ENCODE measurements at regions not wholly inside any gene's neighbourhood (a gene's known extent, or its start where the extent isn't known, plus 50 kb on each side); places are given as distances from the start of the nearest gene placed in this dataset.
A peak's percentile ranks its signal among the peaks of the same experiment; 100 is the strongest.

DNA sequence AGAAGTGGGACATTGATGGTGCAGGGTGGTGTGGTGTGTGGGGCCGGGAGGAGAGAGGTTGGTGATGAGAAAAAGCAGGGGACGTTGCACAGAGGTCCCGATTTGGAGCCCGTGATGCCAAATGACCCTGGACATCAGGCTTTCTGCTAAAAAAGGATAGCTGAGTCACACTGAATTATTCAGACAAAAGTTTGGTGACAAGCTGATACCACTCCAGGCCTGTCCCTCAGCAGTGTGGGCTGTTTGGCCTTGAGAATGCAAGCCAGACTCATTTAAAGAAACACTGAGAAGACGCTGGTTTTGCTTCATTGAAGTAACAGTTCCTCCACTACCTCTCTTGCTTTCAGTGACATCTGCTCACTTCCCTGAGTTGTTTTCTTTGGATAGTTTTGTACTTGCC is 262.1 kb upstream of the PWP1 start:
- H3K27me3 ChIP-seq (replicated peaks in 2 of 5; ENCODE audit: control insufficient read depth in 4 of 5, insufficient read depth in 5 of 5, low read length in 4 of 5) = peaks cover 0 to 2% (median 0%) of the 10 kb centered on the region in 5 experiments
- no peak overlapping the region for H3K4me3 ChIP-seq (ENCODE audit: control insufficient read depth in 1 of 7, extremely low read depth in 1 of 7, insufficient read depth in 4 of 7, low read depth in 2 of 7, low read length in 6 of 7)
- POLR2A ChIA-PET = no interaction called here
- DNase-seq = no peak
- H3K4me1 ChIP-seq (ENCODE audit: control extremely low read depth in 1 of 4, control insufficient read depth in 4 of 4, insufficient read depth in 4 of 4, low read length in 3 of 4) = no peaks in the 10 kb centered on the region
- CTCF ChIA-PET = interaction anchor here (0.6 kb wide), 1 partner anchor 143 kb away, joined by 3 read pairs; no protein-coding TSS in a partner anchor
- H3K9me3 ChIP-seq (ENCODE audit: control extremely low read depth in 1 of 5, control insufficient read depth in 4 of 5, insufficient read depth in 2 of 5, low read depth in 1 of 5, low read length in 4 of 5) = peaks cover 0 to 13% (median 1%) of the 10 kb centered on the region in 5 experiments
- H3K36me3 ChIP-seq (ENCODE audit: control insufficient read depth in 4 of 4, insufficient read depth in 4 of 4, low read length in 3 of 4) = peaks cover 0 to 3% (median 0%) of the 10 kb centered on the region in 4 experiments
- no peak overlapping the region for H3K27ac ChIP-seq (ENCODE audit: insufficient read depth in 1 of 2, low read depth in 1 of 2, low read length in 2 of 2, poor library complexity in 1 of 2, severe bottlenecking in 2 of 2)
- 100% methylated on average over 4 of the region's 5 CpGs for WGBS (ENCODE audit: insufficient coverage)

DNA sequence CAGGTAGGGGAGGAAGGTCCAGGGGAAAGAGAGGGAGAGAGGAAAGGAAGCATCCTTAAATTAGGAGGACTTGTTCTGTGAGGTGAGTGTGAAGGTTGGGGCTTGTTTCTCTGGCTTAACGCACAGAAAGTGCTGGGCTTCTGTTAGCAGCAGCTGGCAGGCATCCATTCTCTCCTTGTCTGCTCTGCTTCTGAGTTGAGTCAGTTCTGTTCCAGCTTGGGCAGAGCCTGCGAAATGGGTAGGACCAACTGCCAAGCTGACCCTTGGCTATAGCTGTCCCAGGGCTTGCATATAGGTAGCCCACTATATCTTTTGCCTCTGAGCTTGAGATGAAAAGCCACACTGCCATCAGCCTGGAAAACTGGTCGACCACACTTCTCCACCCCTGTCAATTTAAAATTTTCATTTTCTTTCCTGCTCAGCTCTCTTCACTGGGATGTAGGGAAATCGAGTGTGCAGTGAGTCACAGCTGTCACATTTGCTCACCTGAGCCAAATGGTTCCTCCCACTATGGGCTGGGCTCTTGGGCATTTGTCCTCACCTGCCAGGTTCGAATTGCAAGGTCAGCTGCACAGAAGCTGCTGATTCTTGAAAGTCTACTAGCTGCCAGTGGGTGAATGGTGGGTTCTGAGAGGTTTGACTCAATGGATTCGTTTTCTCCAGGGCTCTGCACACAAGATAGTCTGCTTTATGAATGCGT is 256.4 kb upstream of the PWP1 start:
- no peak for DNase-seq
- Histone ChIP-seq H3K36me3 (ENCODE audit: control insufficient read depth in 4 of 4, insufficient read depth in 4 of 4, low read length in 3 of 4) (no peaks in the 10 kb centered on the region), H3K4me1 (ENCODE audit: control extremely low read depth in 1 of 4, control insufficient read depth in 4 of 4, insufficient read depth in 4 of 4, low read length in 3 of 4) (peaks cover 0 to 6% (median 3%) of the 10 kb centered on the region in 4 experiments), H3K4me3 (ENCODE audit: control insufficient read depth in 1 of 7, extremely low read depth in 1 of 7, insufficient read depth in 4 of 7, low read depth in 2 of 7, low read length in 6 of 7) (no peak overlapping the region), H3K9me3 (ENCODE audit: control extremely low read depth in 1 of 5, control insufficient read depth in 4 of 5, insufficient read depth in 2 of 5, low read depth in 1 of 5, low read length in 4 of 5) (peaks cover 0 to 6% (median 0%) of the 10 kb centered on the region in 5 experiments), H3K27ac (ENCODE audit: insufficient read depth in 1 of 2, low read depth in 1 of 2, low read length in 2 of 2, poor library complexity in 1 of 2, severe bottlenecking in 2 of 2) (no peak overlapping the region), H3K27me3 (replicated peaks in 2 of 5; ENCODE audit: control insufficient read depth in 4 of 5, insufficient read depth in 5 of 5, low read length in 4 of 5) (peaks cover 0 to 4% (median 0%) of the 10 kb centered on the region in 5 experiments)
- ChIA-PET POLR2A (no interaction called here), CTCF (interaction anchor here (0.5 to 1.3 kb wide), 3 partner anchors 12 to 143 kb away, joined by 3 read pairs; no protein-coding TSS in a partner anchor)
- 98% methylated on average over 5 of the region's 7 CpGs for WGBS (ENCODE audit: insufficient coverage)

DNA sequence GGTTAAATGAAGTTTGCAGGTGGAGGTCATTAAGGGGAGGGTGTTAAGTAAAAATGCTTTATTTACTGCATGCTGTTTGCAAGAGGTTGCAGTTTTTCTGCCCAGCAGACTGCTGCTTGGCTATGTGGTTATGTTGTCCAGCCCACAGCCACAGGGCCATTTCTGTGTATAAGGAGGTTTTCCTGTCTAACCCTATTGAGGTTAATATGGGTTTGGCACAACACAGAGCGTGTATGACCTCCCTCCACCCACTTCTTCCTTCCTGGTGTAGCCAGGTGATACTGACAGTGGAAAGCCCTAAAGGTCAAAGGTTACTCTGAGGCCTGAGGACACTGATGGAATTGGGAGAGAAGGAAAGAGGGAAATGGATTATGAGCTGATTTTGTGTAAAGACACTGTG is 253.7 kb upstream of the PWP1 start:
- DNase-seq = peak in 1 of 3 donors; percentile 10
- WGBS (ENCODE audit: insufficient coverage) = no CpG with 5 or more reads among the region's 1 CpG
- CTCF ChIA-PET = interaction anchor here (1.1 kb wide), 1 partner anchor 29 kb away, joined by 4 read pairs; no protein-coding TSS in a partner anchor
- Histone ChIP-seq H3K9me3 (ENCODE audit: control extremely low read depth in 1 of 5, control insufficient read depth in 4 of 5, insufficient read depth in 2 of 5, low read depth in 1 of 5, low read length in 4 of 5) (peaks cover 0 to under 1% (median 0%) of the 10 kb centered on the region in 5 experiments), H3K4me1 (ENCODE audit: control extremely low read depth in 1 of 4, control insufficient read depth in 4 of 4, insufficient read depth in 4 of 4, low read length in 3 of 4) (peaks cover 0 to 6% (median 3%) of the 10 kb centered on the region in 4 experiments), H3K27me3 (replicated peaks in 2 of 5; ENCODE audit: control insufficient read depth in 4 of 5, insufficient read depth in 5 of 5, low read length in 4 of 5) (peaks cover 0 to 5% (median 0%) of the 10 kb centered on the region in 5 experiments), H3K27ac (ENCODE audit: insufficient read depth in 1 of 2, low read depth in 1 of 2, low read length in 2 of 2, poor library complexity in 1 of 2, severe bottlenecking in 2 of 2) (no peak overlapping the region), H3K4me3 (ENCODE audit: control insufficient read depth in 1 of 7, extremely low read depth in 1 of 7, insufficient read depth in 4 of 7, low read depth in 2 of 7, low read length in 6 of 7) (no peak overlapping the region), H3K36me3 (ENCODE audit: control insufficient read depth in 4 of 4, insufficient read depth in 4 of 4, low read length in 3 of 4) (no peaks in the 10 kb centered on the region)
- POLR2A ChIA-PET = no interaction called here

DNA sequence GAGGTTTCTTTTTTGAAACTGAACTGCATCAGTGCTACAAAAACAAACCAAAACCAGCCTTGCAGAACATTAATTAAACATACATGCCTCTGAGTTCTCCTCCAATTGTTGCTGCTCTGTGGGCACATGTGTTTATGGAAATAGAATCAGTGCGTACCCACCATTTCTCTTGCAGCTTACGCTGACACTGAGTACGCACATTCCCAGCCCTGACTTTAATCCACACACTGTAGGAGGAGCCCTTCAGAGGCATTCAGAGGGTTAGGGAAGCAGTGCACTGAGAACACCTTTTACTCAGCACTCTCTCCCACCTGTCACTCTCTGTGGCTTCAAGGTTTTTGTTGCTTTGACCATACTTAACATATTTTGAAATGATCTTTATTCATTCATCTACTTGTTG is 250.5 kb upstream of the PWP1 start:
- CTCF ChIA-PET = interaction anchor here (2.0 kb wide), 1 partner anchor 13 kb away, joined by 5 read pairs; no protein-coding TSS in a partner anchor
- H3K4me3 ChIP-seq (ENCODE audit: control insufficient read depth in 1 of 7, extremely low read depth in 1 of 7, insufficient read depth in 4 of 7, low read depth in 2 of 7, low read length in 6 of 7) = no peak overlapping the region
- H3K9me3 ChIP-seq (ENCODE audit: control extremely low read depth in 1 of 5, control insufficient read depth in 4 of 5, insufficient read depth in 2 of 5, low read depth in 1 of 5, low read length in 4 of 5) = no peaks in the 10 kb centered on the region

DNA sequence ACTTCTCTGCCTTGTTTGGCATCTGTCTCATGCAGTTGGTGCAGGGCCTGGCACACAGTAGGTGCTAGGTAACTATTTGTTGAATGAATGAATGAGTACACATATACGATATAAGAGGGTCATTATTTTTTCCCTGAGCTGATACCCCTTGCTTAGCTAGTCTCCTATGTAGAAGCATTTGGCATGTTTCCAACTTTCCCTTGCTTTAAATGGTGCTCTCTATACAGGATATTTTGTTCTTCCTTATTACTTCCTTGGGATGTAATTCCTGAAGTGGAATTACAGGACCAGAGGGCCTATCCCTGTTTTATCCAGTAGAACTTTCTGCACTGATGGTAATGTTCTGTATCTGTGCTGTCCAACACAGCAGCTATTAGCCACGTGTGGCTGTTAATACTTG is 250.1 kb upstream of the PWP1 start:
- Histone ChIP-seq H3K27me3 (replicated peaks in 2 of 5; ENCODE audit: control insufficient read depth in 4 of 5, insufficient read depth in 5 of 5, low read length in 4 of 5) (peaks cover 0 to 5% (median 0%) of the 10 kb centered on the region in 5 experiments), H3K4me1 (ENCODE audit: control extremely low read depth in 1 of 4, control insufficient read depth in 4 of 4, insufficient read depth in 4 of 4, low read length in 3 of 4) (peaks cover 0 to 9% (median 3%) of the 10 kb centered on the region in 4 experiments), H3K4me3 (ENCODE audit: control insufficient read depth in 1 of 7, extremely low read depth in 1 of 7, insufficient read depth in 4 of 7, low read depth in 2 of 7, low read length in 6 of 7) (no peak overlapping the region), H3K36me3 (ENCODE audit: control insufficient read depth in 4 of 4, insufficient read depth in 4 of 4, low read length in 3 of 4) (no peaks in the 10 kb centered on the region), H3K9me3 (ENCODE audit: control extremely low read depth in 1 of 5, control insufficient read depth in 4 of 5, insufficient read depth in 2 of 5, low read depth in 1 of 5, low read length in 4 of 5) (no peaks in the 10 kb centered on the region), H3K27ac (ENCODE audit: insufficient read depth in 1 of 2, low read depth in 1 of 2, low read length in 2 of 2, poor library complexity in 1 of 2, severe bottlenecking in 2 of 2) (no peak overlapping the region)
- DNase-seq = no peak
- WGBS (ENCODE audit: insufficient coverage) = 83% methylated on average over 1 of the region's 2 CpGs
- ChIA-PET CTCF (no interaction called here), POLR2A (no interaction called here)

More for the DNA sequence above, 250.5 kb upstream of the PWP1 start:
- Histone ChIP-seq H3K36me3 (ENCODE audit: control insufficient read depth in 4 of 4, insufficient read depth in 4 of 4, low read length in 3 of 4) (no peaks in the 10 kb centered on the region), H3K4me1 (ENCODE audit: control extremely low read depth in 1 of 4, control insufficient read depth in 4 of 4, insufficient read depth in 4 of 4, low read length in 3 of 4) (peaks cover 0 to 9% (median 3%) of the 10 kb centered on the region in 4 experiments), H3K27ac (ENCODE audit: insufficient read depth in 1 of 2, low read depth in 1 of 2, low read length in 2 of 2, poor library complexity in 1 of 2, severe bottlenecking in 2 of 2) (no peak overlapping the region), H3K27me3 (replicated peaks in 2 of 5; ENCODE audit: control insufficient read depth in 4 of 5, insufficient read depth in 5 of 5, low read length in 4 of 5) (peaks cover 0 to 5% (median 0%) of the 10 kb centered on the region in 5 experiments)
- WGBS (ENCODE audit: insufficient coverage) = no CpG with 5 or more reads among the region's 3 CpGs
- POLR2A ChIA-PET = no interaction called here
- no peak for DNase-seq

DNA sequence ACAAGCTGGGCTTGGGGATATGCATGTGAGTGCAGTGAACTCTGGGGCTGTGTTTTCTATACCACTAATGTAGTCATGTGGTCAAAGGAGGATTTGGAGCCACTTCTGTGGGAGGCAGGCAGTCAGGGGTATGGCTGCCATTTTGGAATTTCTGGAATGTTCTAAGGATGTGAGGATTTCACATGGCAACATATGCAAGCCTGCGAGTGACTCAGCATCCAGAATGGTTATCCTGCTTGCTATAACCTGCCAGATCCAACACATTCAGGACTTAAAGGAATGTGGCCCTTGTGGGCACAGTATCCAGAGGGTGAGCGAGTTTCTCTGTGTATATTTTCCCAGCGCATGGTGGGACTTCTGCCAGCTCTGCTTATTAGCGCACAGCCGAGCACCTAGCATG is 249.2 kb upstream of the PWP1 start:
- ChIA-PET POLR2A (no interaction called here), CTCF (no interaction called here)
- Histone ChIP-seq H3K9me3 (ENCODE audit: control extremely low read depth in 1 of 5, control insufficient read depth in 4 of 5, insufficient read depth in 2 of 5, low read depth in 1 of 5, low read length in 4 of 5) (no peaks in the 10 kb centered on the region), H3K4me3 (ENCODE audit: control insufficient read depth in 1 of 7, extremely low read depth in 1 of 7, insufficient read depth in 4 of 7, low read depth in 2 of 7, low read length in 6 of 7) (no peak overlapping the region), H3K27me3 (replicated peaks in 2 of 5; ENCODE audit: control insufficient read depth in 4 of 5, insufficient read depth in 5 of 5, low read length in 4 of 5) (peaks cover 0 to 5% (median 0%) of the 10 kb centered on the region in 5 experiments), H3K27ac (ENCODE audit: insufficient read depth in 1 of 2, low read depth in 1 of 2, low read length in 2 of 2, poor library complexity in 1 of 2, severe bottlenecking in 2 of 2) (no peak overlapping the region), H3K4me1 (ENCODE audit: control extremely low read depth in 1 of 4, control insufficient read depth in 4 of 4, insufficient read depth in 4 of 4, low read length in 3 of 4) (peaks cover 0 to 9% (median 3%) of the 10 kb centered on the region in 4 experiments), H3K36me3 (ENCODE audit: control insufficient read depth in 4 of 4, insufficient read depth in 4 of 4, low read length in 3 of 4) (no peaks in the 10 kb centered on the region)
- no peak for DNase-seq
- 100% methylated on average over 1 of the region's 5 CpGs for WGBS (ENCODE audit: insufficient coverage)

DNA sequence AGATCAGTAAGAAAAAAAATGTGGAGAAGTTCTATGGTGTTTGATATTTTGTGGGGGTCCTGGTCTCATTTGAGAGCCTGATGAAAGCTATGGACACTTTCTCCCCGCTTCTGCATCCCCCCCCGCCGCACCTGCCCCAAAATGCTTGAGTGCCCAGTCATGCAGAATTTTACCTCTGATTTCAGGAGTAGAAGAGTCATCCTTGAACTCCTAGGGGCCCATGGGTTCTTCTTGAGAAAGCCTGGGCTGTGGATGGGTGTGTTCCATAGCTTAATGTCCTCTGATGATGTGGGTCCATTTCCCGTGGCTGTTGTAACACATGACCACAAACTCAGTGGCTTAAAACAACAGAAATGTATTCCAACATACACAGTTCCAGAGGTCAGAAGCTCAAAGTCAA is 248.8 kb upstream of the PWP1 start:
- no peak overlapping the region for H3K4me3 ChIP-seq (ENCODE audit: control insufficient read depth in 1 of 7, extremely low read depth in 1 of 7, insufficient read depth in 4 of 7, low read depth in 2 of 7, low read length in 6 of 7)
- H3K9me3 ChIP-seq (ENCODE audit: control extremely low read depth in 1 of 5, control insufficient read depth in 4 of 5, insufficient read depth in 2 of 5, low read depth in 1 of 5, low read length in 4 of 5) = no peaks in the 10 kb centered on the region
- peaks cover 0 to 5% (median 2%) of the 10 kb centered on the region in 4 experiments for H3K4me1 ChIP-seq (ENCODE audit: control extremely low read depth in 1 of 4, control insufficient read depth in 4 of 4, insufficient read depth in 4 of 4, low read length in 3 of 4)
- no peaks in the 10 kb centered on the region for H3K36me3 ChIP-seq (ENCODE audit: control insufficient read depth in 4 of 4, insufficient read depth in 4 of 4, low read length in 3 of 4)
- H3K27me3 ChIP-seq (replicated peaks in 2 of 5; ENCODE audit: control insufficient read depth in 4 of 5, insufficient read depth in 5 of 5, low read length in 4 of 5) = peaks cover 0 to 5% (median 0%) of the 10 kb centered on the region in 5 experiments
- no peak for DNase-seq
- 97% methylated on average over 3 of the region's 4 CpGs for WGBS (ENCODE audit: insufficient coverage)
- CTCF ChIA-PET = no interaction called here
- H3K27ac ChIP-seq (ENCODE audit: insufficient read depth in 1 of 2, low read depth in 1 of 2, low read length in 2 of 2, poor library complexity in 1 of 2, severe bottlenecking in 2 of 2) = no peak overlapping the region
- POLR2A ChIA-PET = no interaction called here

Data from common myeloid progenitor, CD34-positive (primary cell).